22Rv1 (cell line): ENCODE measurements at regions not wholly inside any gene's neighbourhood (a gene's known extent, or its start where the extent isn't known, plus 50 kb on each side); places are given as distances from the start of the nearest gene placed in this dataset.

Source experiments
- H3K27ac ChIP-seq: fragments of 450-650 bp; 2 replicates; pipeline ENCODE4 v1.5.1; 2017
- CTCF ChIP-seq: fragments of 450-650 bp; IDR thresholded peaks from 2 replicates; pipeline ENCODE4 v1.5.1; 2017; ENCODE audit warnings: mild to moderate bottlenecking
- ZFX ChIP-seq: fragments of 450-650 bp; IDR thresholded peaks from 2 replicates; pipeline ENCODE4 v1.6.1; 2017; ENCODE audit warnings: antibody characterized with exemption, borderline replicate concordance

- no peak for TF ChIP-seq CTCF
- no peak for TF ChIP-seq ZFX
- H3K27ac ChIP-seq = no peak overlapping the region
Measured at GRCh38 chr13:40236566-40237168, 429.8 kb downstream of the FOXO1 start.

- no peak overlapping the region for H3K27ac ChIP-seq
- TF ChIP-seq ZFX (no peak), CTCF (no peak)
Measured at GRCh38 chr13:40238761-40239160, 427.7 kb downstream of the FOXO1 start.

GRCh38 chr13:40240293-40240692, 426.1 kb downstream of the FOXO1 start:
- no peak for TF ChIP-seq CTCF
- TF ChIP-seq ZFX = no peak
- no peak overlapping the region for H3K27ac ChIP-seq

- TF ChIP-seq ZFX = no peak
- no peak for TF ChIP-seq CTCF
- H3K27ac ChIP-seq = no peak overlapping the region
Measured at GRCh38 chr13:40241125-40241798, 425.2 kb downstream of the FOXO1 start.

GRCh38 chr13:40243047-40243446, 423.4 kb downstream of the FOXO1 start:
- no peak for TF ChIP-seq CTCF
- TF ChIP-seq ZFX = no peak
- H3K27ac ChIP-seq = no peak overlapping the region

- TF ChIP-seq CTCF (no peak), ZFX (no peak)
- no peak overlapping the region for H3K27ac ChIP-seq
Measured at GRCh38 chr13:40243982-40244381, 422.5 kb downstream of the FOXO1 start.

- TF ChIP-seq ZFX = no peak
- TF ChIP-seq CTCF = no peak
- no peak overlapping the region for H3K27ac ChIP-seq
Measured at GRCh38 chr13:40245567-40245966, 420.9 kb downstream of the FOXO1 start.
